Choroid plexus epithelial cell (primary cell): ENCODE measurements at regions not wholly inside any gene's neighbourhood (a gene's known extent, or its start where the extent isn't known, plus 50 kb on each side); places are given as distances from the start of the nearest gene placed in this dataset.

Experiments
- DNase-seq: peaks from one replicate; pipeline ENCODE4 v3.0.0-alpha.2; 2010; ENCODE audit warnings: low read depth
- H3K4me3 ChIP-seq: 2 replicates; pipeline ENCODE4 v1.5.1; 2011; ENCODE audit warnings: low read depth, mild to moderate bottlenecking, control low read depth, low read length, moderate library complexity
- CTCF ChIP-seq: conservative IDR thresholded peaks from 2 replicates; pipeline ENCODE4 v1.5.1; 2011; ENCODE audit warnings: low read depth, mild to moderate bottlenecking, control low read depth, inconsistent platforms, low read length, moderate library complexity

GRCh38 chr12:125512541-125513298 is 447.5 kb downstream of the AACS start:
- no peak for DNase-seq

GRCh38 chr12:125515887-125516286 is 450.7 kb downstream of the AACS start:
- TF ChIP-seq CTCF = no peak
- no peak overlapping the region for H3K4me3 ChIP-seq

More at GRCh38 chr12:125512541-125513298, 447.5 kb downstream of the AACS start:
- no peak for TF ChIP-seq CTCF
- H3K4me3 ChIP-seq = no peak overlapping the region

GRCh38 chr12:125518074-125518473 is 452.8 kb downstream of the AACS start:
- H3K4me3 ChIP-seq = no peak overlapping the region
- TF ChIP-seq CTCF = no peak
- DNase-seq = no peak

More at GRCh38 chr12:125515887-125516286, 450.7 kb downstream of the AACS start:
- no peak for DNase-seq

- H3K4me3 ChIP-seq = no peak overlapping the region
- no peak for DNase-seq
- no peak for TF ChIP-seq CTCF
These were observed 453.9 kb downstream of the AACS start for GRCh38 chr12:125519026-125519651.

GRCh38 chr12:125525879-125526278 is 460.6 kb downstream of the AACS start:
- no peak overlapping the region for H3K4me3 ChIP-seq
- no peak for DNase-seq
- no peak for TF ChIP-seq CTCF

GRCh38 chr12:125528281-125528680 is 463.0 kb downstream of the AACS start:
- H3K4me3 ChIP-seq = no peak overlapping the region
- DNase-seq = no peak
- TF ChIP-seq CTCF = no peak
